AG09319 (cell line): ENCODE measurements at regions not wholly inside any gene's neighbourhood (a gene's known extent, or its start where the extent isn't known, plus 50 kb on each side); places are given as distances from the start of the nearest gene placed in this dataset.

ENCODE experiments used
- DNase-seq: peaks from one replicate; pipeline ENCODE4 v3.0.0-alpha.2; 2010; ENCODE audit warnings: low read depth; ENCODE audit errors: extremely low read depth
- CTCF ChIP-seq: IDR thresholded peaks from 2 replicates; pipeline ENCODE4 v1.5.1; 2011; ENCODE audit warnings: low read depth, mild to moderate bottlenecking, inconsistent platforms, low read length, moderate library complexity

- TF ChIP-seq CTCF = no peak
These were observed 311.0 kb downstream of the WDR72 start for GRCh38 chr15:53448232-53449015.

DNA sequence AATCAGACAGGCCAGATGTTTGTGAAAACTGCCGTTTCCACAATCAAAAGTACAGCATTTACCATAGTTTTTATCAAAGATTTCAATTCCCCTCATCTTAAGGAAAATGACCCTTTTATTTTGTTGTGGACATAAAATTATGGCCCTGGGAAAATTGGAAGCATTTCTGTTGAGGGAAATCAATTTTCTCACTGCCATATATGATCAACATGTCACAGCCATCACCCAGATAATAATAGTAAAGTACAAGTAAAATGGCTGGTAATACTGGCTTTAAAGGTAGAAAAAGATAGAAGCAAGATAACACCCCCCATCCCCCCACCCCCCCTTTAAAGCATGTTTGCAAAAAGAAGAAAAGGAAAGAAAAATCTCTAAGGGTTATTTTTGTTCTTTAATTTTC, 311.7 kb downstream of the WDR72 start:
- TF ChIP-seq CTCF = no peak
- no peak for DNase-seq

More at GRCh38 chr15:53448232-53449015, 311.0 kb downstream of the WDR72 start:
- DNase-seq = no peak

DNA sequence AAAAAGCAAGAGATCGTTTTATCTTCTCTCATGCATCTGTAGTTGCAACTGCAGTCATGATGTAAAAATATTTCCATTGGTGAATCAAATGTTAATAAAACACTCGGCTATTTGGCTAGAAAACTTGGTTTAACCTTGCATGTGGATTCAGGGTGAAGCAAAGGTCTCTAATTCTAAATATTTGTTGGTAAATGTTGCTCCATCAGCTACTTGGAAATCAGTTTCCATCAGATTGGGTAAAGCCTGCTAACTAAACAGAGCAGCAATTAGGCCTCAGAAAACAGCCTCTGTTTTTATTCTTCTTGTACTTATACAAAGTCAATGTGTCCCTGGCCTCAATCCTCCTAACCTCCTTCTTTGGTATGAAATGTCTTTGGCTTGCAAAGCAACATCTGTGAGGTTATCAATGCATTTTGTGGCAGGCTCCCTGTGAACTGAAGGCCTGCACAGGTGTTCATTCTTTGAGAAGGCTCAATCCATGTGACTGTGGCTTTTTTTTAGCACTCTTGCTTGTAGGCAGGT, 312.3 kb downstream of the WDR72 start:
- DNase-seq = no peak
- TF ChIP-seq CTCF = no peak

GRCh38 chr15:53446376-53446775, 313.1 kb downstream of the WDR72 start:
- no peak for DNase-seq

DNA sequence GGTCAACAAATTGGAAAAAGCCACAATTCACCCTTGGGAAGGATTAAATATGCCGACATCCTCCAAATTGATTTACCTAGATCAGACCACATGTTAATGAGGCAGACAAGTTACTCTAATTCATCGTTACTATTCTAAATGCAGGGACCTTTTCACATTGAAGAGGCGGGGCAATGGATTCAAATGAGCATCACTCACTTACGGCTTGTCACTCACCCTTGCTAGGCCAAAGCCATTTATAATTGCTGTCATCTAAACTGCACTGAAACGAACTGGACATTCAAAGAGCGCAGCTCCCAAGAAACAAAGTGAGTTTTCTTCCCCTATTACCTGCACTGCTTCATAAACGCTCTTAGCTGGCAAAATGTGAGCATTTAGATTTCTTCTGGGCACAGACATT, 313.9 kb downstream of the WDR72 start:
- no peak for DNase-seq
- no peak for TF ChIP-seq CTCF

More at GRCh38 chr15:53446376-53446775, 313.1 kb downstream of the WDR72 start:
- no peak for TF ChIP-seq CTCF

DNA sequence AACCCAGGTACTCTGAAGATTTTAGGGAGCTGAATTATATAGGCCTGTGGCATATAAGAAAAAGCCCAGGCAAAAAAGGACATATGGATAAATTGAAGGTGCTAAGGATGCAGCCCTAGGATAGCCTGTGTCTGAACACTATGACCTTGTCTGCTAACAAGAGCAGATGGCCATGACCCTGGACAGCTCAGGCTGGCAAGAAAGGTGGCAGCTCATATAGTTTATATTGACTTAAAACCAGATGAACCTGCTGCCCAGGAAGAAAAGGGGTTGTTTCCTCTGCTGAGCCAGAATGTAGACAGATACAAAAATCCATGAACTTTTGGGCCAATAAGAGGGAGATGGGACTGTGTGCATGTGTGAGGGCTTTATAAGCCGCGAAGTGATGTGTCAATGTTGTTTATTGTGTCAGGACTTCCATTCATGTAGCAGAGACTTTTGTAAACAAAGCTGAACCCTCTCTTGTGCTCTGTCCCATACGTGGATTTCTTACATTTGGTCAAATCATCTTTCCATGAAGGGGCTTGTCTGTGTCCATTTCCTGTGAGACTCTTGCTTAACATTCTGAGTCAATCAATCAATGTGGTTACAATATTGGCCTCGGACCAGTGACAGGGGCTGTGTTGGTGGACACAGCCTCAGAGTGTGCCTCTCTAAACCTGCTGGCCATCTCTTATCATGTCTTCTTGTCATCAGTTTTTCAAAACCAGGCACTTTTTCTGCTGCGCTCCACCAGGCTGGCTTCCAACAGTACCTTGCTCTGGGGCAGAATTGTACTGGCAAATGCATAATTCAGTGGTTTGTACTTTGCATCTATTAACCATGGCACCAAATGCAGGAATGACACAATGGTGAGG, 321.2 kb downstream of the WDR72 start:
- no peak for TF ChIP-seq CTCF
- no peak for DNase-seq

GRCh38 chr15:53437366-53437765, 322.1 kb downstream of the WDR72 start:
- DNase-seq = no peak
- TF ChIP-seq CTCF = no peak
